ENCODE measurements at regions not wholly inside any gene's neighbourhood (a gene's known extent, or its start where the extent isn't known, plus 50 kb on each side); places are given as distances from the start of the nearest gene placed in this dataset.

GRCh38 chr1:194084755-194085154, 898.3 kb upstream of the B3GALT2 start:
- Histone ChIP-seq H3K4me2 (ENCODE audit: insufficient read depth, low read length) (no peak overlapping the region), H3K79me2 (ENCODE audit: insufficient read depth, low read length) (no peaks in the 10 kb centered on the region), H3K36me3 (ENCODE audit: insufficient read depth, low read length) (no peaks in the 10 kb centered on the region), H3K4me1 (ENCODE audit: insufficient read depth, low read length) (no peaks in the 10 kb centered on the region), H4K20me1 (ENCODE audit: insufficient read depth, low read length) (no peaks in the 10 kb centered on the region), H3K9me3 (ENCODE audit: low read depth, low read length) (no peaks in the 10 kb centered on the region), H3K4me3 (ENCODE audit: insufficient read depth, low read length) (no peak overlapping the region), H3K27me3 (ENCODE audit: insufficient read depth, low read length) (no peaks in the 10 kb centered on the region), H3K27ac (ENCODE audit: low read depth, low read length) (no peak overlapping the region), H2AFZ (ENCODE audit: low read length) (no peak overlapping the region)
- no peak for TF ChIP-seq CTCF (IDR thresholded peaks at IDR 0.05; ENCODE audit: extremely low read depth, low read depth, low read length)
- DNase-seq (ENCODE audit: insufficient read length, low spot score, missing footprints), result no peak

- H3K4me2 ChIP-seq (ENCODE audit: insufficient read depth, low read length), result no peak overlapping the region
- no peak for TF ChIP-seq CTCF (IDR thresholded peaks at IDR 0.05; ENCODE audit: extremely low read depth, low read depth, low read length)
- no peak for DNase-seq (ENCODE audit: insufficient read length, low spot score, missing footprints)
- H3K27ac ChIP-seq (ENCODE audit: low read depth, low read length), result no peak overlapping the region
- no peak overlapping the region for H2AFZ ChIP-seq (ENCODE audit: low read length)
- no peaks in the 10 kb centered on the region for H3K4me1 ChIP-seq (ENCODE audit: insufficient read depth, low read length)
- no peaks in the 10 kb centered on the region for H3K27me3 ChIP-seq (ENCODE audit: insufficient read depth, low read length)
- no peaks in the 10 kb centered on the region for H3K9me3 ChIP-seq (ENCODE audit: low read depth, low read length)
- H3K79me2 ChIP-seq (ENCODE audit: insufficient read depth, low read length), result no peaks in the 10 kb centered on the region
- no peaks in the 10 kb centered on the region for H3K36me3 ChIP-seq (ENCODE audit: insufficient read depth, low read length)
- H3K4me3 ChIP-seq (ENCODE audit: insufficient read depth, low read length), result no peak overlapping the region
- H4K20me1 ChIP-seq (ENCODE audit: insufficient read depth, low read length), result no peaks in the 10 kb centered on the region
Measured at GRCh38 chr1:194081444-194081843, 895.0 kb upstream of the B3GALT2 start.

- H2AFZ ChIP-seq (ENCODE audit: low read length), result no peak overlapping the region
- H3K4me3 ChIP-seq (ENCODE audit: insufficient read depth, low read length), result no peak overlapping the region
- H3K4me2 ChIP-seq (ENCODE audit: insufficient read depth, low read length), result no peak overlapping the region
- no peak overlapping the region for H3K27ac ChIP-seq (ENCODE audit: low read depth, low read length)
- no peaks in the 10 kb centered on the region for H3K4me1 ChIP-seq (ENCODE audit: insufficient read depth, low read length)
- no peaks in the 10 kb centered on the region for H4K20me1 ChIP-seq (ENCODE audit: insufficient read depth, low read length)
- no peaks in the 10 kb centered on the region for H3K27me3 ChIP-seq (ENCODE audit: insufficient read depth, low read length)
- H3K79me2 ChIP-seq (ENCODE audit: insufficient read depth, low read length), result no peaks in the 10 kb centered on the region
- DNase-seq (ENCODE audit: insufficient read length, low spot score, missing footprints), result no peak
- no peaks in the 10 kb centered on the region for H3K9me3 ChIP-seq (ENCODE audit: low read depth, low read length)
- no peak for TF ChIP-seq CTCF (IDR thresholded peaks at IDR 0.05; ENCODE audit: extremely low read depth, low read depth, low read length)
- H3K36me3 ChIP-seq (ENCODE audit: insufficient read depth, low read length), result no peaks in the 10 kb centered on the region
Measured at GRCh38 chr1:194080826-194081225, 894.4 kb upstream of the B3GALT2 start.

- H3K4me1 ChIP-seq (ENCODE audit: insufficient read depth, low read length), result no peaks in the 10 kb centered on the region
- no peaks in the 10 kb centered on the region for H3K27me3 ChIP-seq (ENCODE audit: insufficient read depth, low read length)
- no peaks in the 10 kb centered on the region for H4K20me1 ChIP-seq (ENCODE audit: insufficient read depth, low read length)
- H2AFZ ChIP-seq (ENCODE audit: low read length), result no peak overlapping the region
- H3K27ac ChIP-seq (ENCODE audit: low read depth, low read length), result no peak overlapping the region
- no peaks in the 10 kb centered on the region for H3K36me3 ChIP-seq (ENCODE audit: insufficient read depth, low read length)
- no peak overlapping the region for H3K4me3 ChIP-seq (ENCODE audit: insufficient read depth, low read length)
- no peak for DNase-seq (ENCODE audit: insufficient read length, low spot score, missing footprints)
- no peaks in the 10 kb centered on the region for H3K9me3 ChIP-seq (ENCODE audit: low read depth, low read length)
- no peaks in the 10 kb centered on the region for H3K79me2 ChIP-seq (ENCODE audit: insufficient read depth, low read length)
- H3K4me2 ChIP-seq (ENCODE audit: insufficient read depth, low read length), result no peak overlapping the region
- no peak for TF ChIP-seq CTCF (IDR thresholded peaks at IDR 0.05; ENCODE audit: extremely low read depth, low read depth, low read length)
Measured at GRCh38 chr1:194078765-194079164, 892.4 kb upstream of the B3GALT2 start.

All from osteoblast (primary cell).